ENCODE measurements at regions not wholly inside any gene's neighbourhood (a gene's known extent, or its start where the extent isn't known, plus 50 kb on each side); places are given as distances from the start of the nearest gene placed in this dataset.

- no peak for DNase-seq (ENCODE audit: low spot score)
These were observed 112.3 kb upstream of the RADX start for GRCh38 chrX:106499473-106499872.

GRCh38 chrX:106510713-106511403 is 100.9 kb upstream of the RADX start:
- DNase-seq (ENCODE audit: low spot score): no peak

Data from H4 (cell line).